GM19455 (cell line): ENCODE measurements at regions not wholly inside any gene's neighbourhood (a gene's known extent, or its start where the extent isn't known, plus 50 kb on each side); places are given as distances from the start of the nearest gene placed in this dataset.

Source experiments
- ATAC-seq: cut with Tn5 transposase; IDR thresholded peaks from one replicate; pipeline ENCODE4 v1.9.1; 2021; ENCODE audit not compliant: unreplicated experiment

GRCh38 chr12:67112586-67112985 is 156.6 kb upstream of the CAND1 start:
- no peak for ATAC-seq

DNA sequence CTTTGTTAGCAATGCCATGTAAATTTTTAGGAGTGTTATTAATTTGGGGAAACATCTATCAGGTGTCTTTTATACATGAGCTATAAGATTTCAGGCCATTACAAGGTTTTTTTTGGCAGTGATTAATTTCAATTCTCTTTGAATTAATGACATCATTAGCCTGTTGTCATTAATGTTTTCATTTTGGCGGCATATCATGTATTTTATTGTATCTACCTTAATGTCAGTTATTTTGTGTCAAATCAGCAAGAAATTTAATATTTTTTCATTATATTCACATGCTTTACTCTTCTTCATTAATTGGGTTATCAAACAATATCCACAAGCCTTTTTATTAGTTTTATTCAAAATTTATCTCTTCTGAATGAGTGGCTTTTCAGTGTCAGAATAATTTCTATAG is 153.0 kb upstream of the CAND1 start:
- no peak for ATAC-seq

- no peak for ATAC-seq
Observed at GRCh38 chr12:67122584-67122983, 146.6 kb upstream of the CAND1 start.

DNA sequence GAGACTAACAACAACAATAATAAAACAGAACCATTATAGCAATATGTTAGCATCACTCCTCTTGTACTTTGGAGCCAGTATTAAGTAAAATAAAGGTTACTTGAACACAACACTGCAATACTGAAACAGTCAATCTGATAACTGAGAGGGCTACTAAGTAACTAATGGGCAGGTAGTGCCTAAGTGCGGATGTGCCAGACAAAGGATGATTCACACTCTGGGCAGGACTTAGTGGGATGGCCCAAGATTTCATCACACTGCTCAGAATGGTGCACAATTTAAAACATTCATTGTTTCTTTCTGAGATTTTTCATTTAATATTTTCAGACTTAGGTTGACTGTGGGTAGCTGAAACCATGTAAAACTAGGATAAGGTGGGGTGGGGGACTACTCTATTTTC is 131.9 kb upstream of the CAND1 start:
- ATAC-seq, result no peak

- ATAC-seq, result no peak
Observed at GRCh38 chr12:67141296-67142018, 127.7 kb upstream of the CAND1 start.

- no peak for ATAC-seq
Observed at GRCh38 chr12:67145692-67146091, 123.5 kb upstream of the CAND1 start.

DNA sequence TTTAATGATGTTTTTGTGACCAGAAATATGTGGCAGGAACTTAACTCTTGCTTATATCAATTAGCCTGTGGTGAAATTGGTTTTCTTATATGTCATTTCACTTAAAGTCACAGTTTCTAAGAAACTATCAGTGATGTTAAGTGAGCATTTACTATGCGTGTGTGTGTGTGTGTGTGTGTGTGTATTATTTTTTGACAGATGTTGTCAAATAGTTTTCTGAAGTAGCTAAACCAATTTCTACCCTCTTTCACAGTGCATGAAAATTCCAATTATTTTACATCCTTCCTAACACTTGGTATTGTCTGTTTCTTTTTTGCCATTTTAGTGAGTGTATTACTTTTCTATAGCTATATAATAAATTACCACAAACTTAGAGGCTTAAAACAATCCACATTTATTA is 122.1 kb upstream of the CAND1 start:
- ATAC-seq, result no peak

GRCh38 chr12:67147447-67147846 is 121.7 kb upstream of the CAND1 start:
- no peak for ATAC-seq

DNA sequence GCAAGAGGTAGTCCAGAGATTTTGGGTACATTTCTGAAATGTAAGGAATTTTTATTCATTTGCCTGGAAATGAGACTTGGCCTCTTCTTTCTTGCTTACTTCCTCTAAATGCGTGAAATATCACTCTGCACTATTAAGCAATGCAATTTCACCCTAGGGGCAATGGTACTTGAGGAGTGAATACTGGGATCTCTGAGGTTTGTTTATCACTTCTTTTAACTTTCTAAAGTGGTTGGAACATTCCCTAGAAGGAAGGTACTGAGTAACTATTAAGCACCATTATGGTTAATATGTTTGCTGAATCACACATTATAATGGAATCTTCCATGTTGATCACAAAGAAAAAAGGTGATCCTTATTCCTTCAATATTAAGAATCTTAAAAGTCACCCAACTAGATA is 120.9 kb upstream of the CAND1 start:
- no peak for ATAC-seq

DNA sequence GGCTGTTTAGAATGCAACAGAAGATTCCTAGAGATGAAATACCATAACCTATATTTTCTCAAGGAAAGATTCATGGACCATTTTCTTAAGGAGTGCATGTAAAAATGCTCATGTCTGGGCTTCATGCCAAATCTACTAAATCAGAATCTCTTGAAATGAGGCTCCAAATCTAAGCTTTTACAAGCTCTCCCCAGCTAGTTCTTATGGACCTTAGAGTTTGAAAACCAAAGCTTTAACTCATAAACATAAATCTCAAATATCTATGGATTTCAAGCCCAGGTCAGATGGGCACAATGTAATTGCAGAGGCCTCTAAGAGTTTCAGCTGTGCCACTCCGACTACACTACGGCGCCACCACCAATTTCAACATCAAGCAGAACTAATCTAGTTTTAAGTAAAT is 117.3 kb upstream of the CAND1 start:
- ATAC-seq, result no peak

DNA sequence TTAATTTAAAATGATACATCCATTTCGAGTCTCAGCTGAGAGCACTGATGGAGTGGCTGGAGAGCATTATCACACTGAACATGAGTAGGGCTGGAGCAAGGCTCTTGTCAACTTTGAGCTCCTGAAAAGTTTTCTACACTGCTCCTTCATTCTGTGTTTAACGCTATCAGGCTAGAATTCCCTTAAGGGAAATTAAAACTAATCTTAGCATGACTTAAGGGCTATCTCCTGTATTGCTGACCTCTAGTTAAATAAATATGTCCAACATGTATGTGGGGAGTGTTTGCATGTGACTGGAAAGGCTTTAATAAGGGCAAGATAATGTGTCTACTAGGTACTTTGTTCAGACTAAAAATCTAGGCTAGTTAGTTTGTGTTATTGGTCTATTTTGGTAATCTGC is 116.7 kb upstream of the CAND1 start:
- ATAC-seq, result no peak

- no peak for ATAC-seq
Observed at GRCh38 chr12:67154901-67155300, 114.3 kb upstream of the CAND1 start.

DNA sequence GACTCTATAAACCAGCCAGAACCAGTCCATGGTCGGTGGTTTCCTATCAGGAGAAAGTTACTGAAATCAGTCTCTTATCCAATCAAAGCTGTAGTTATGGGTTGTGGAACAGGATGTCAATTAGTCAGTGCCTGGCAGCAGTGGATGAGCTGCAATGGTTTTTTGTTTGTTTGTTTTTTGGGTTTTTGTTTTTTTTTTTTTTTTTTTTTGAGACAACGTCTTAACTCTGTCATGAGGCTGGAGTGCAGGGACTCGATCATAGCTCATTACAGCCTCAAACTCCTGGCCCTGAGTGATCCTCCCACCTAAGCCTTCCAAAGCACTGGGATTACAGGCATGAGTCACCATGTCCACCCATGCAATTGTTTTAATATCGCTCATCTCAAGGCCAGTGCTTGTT is 113.3 kb upstream of the CAND1 start:
- ATAC-seq, result no peak

GRCh38 chr12:67161322-67161918 is 107.7 kb upstream of the CAND1 start:
- ATAC-seq, result no peak

GRCh38 chr12:67173258-67173657 is 95.9 kb upstream of the CAND1 start:
- no peak for ATAC-seq

GRCh38 chr12:67182551-67182950 is 86.6 kb upstream of the CAND1 start:
- no peak for ATAC-seq

- no peak for ATAC-seq
Observed at GRCh38 chr12:67193704-67194103, 75.5 kb upstream of the CAND1 start.

GRCh38 chr12:67200386-67200785 is 68.8 kb upstream of the CAND1 start:
- ATAC-seq, result no peak

- peak; percentile 40 for ATAC-seq
Observed at GRCh38 chr12:67202011-67202677, 67.0 kb upstream of the CAND1 start.

DNA sequence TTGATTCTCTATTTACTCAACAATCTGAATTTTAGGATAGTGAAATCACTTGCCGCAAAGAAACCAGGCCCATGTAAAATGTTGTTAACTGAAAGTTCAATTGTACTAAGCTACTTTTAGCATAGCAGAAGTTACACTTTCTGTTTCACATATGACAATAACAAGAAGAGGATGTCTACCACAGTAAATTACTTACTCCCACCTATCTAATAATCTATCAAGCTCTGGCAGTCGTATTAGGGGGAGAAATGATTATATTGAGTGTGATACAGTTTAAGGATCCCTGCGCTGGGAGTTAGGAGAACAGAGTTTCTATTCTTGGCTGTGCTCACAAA is 66.5 kb upstream of the CAND1 start:
- peak; percentile 97 for ATAC-seq

DNA sequence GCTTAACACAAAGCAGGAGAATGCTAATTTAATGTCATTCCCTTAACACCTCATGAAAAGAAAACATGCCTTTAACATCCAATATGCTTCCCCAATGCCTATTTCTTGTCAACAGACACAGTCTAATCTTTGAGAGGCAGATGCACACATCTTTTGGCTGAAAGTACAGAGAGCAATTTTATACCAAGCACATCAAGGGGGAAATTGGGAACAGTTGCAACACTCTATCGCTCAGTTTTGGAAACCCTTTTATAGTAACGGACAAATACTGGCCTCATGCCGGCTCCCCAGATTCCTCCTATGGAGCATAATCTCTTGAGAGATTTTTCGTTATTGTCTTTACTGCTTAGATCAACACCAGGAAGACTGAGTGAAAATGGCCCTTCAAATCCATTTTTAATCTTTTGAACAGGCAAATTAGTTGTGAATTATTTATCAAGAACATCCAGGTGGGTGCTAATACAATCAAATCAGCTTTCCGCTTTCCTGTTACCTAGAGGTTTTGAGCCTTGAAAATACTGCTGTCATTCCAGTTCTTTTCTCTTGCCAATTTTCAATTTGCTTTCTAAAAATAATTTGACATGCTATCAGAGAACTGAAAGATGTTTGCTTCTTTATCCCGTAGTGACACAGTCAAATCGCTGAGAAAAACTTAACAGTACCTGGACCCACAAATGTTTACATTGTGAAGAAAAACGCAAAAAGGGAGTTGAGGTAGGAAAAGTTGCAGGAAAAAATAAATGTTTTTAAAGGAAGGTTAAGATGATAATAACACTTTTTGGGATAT is 60.7 kb upstream of the CAND1 start:
- ATAC-seq, result no peak

DNA sequence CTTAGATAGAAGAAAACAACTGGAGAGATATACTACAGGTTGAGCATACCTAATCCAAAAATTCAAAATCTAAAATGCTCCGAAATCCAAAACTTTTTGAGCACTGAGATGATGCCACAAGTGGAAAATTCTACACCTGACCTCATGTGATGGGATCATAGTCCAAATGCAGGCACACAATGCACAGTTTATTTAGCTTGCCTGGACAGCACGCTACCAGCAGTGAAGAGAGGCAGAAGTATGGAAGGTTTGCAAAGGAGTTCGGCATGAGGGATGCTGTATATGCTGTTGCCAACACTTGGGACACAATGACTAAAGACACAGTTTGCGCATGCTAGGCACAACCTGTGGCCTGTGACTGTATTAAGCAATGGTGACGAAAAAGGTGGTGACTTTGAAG is 58.1 kb upstream of the CAND1 start:
- no peak for ATAC-seq
